A673 (cell line): ENCODE measurements at regions not wholly inside any gene's neighbourhood (a gene's known extent, or its start where the extent isn't known, plus 50 kb on each side); places are given as distances from the start of the nearest gene placed in this dataset.

Experiments
- CTCF ChIP-seq: fragments of 300-800, 200-600 bp; sonication (generic); conservative IDR thresholded peaks from 2 replicates; pipeline ENCODE4 v1.5.1; 2017; ENCODE audit warnings: low read depth, mild to moderate bottlenecking, antibody characterized with exemption, low read length, moderate library complexity, mixed read lengths
- EZH2 ChIP-seq: fragments of 200-600 bp; sonication (generic); IDR thresholded peaks from 2 replicates; pipeline ENCODE4 v1.6.1; 2017; ENCODE audit warnings: borderline replicate concordance, low read depth, mild to moderate bottlenecking, mixed read lengths, antibody characterized with exemption, low read length; ENCODE audit not compliant: poor library complexity, severe bottlenecking

- TF ChIP-seq CTCF (no peak), EZH2 (no peak)
Measured at GRCh38 chr11:92401520-92401919, 176.9 kb downstream of the FAT3 start.
